NOMO-1 treated with DMSO at 0.1 percent for 48 hours (cell line): ENCODE measurements at regions not wholly inside any gene's neighbourhood (a gene's known extent, or its start where the extent isn't known, plus 50 kb on each side); places are given as distances from the start of the nearest gene placed in this dataset.

ENCODE experiments used
- DNase-seq: peaks from one replicate; lab custom pipeline; 2025; ENCODE audit not compliant: unreplicated experiment; lab: John Stamatoyannopoulos, UW

GRCh38 chr2:16999347-17000183 is 333.9 kb upstream of the CYRIA start:
- DNase-seq: no peak

- DNase-seq: no peak
These were observed 312.7 kb upstream of the CYRIA start for GRCh38 chr2:16978301-16978700.

GRCh38 chr2:16974688-16975087 is 309.1 kb upstream of the CYRIA start:
- no peak for DNase-seq

- no peak for DNase-seq
These were observed 308.1 kb upstream of the CYRIA start for GRCh38 chr2:16973586-16974286.

- no peak for DNase-seq
These were observed 306.6 kb upstream of the CYRIA start for GRCh38 chr2:16972276-16972675.

- no peak for DNase-seq
These were observed 306.1 kb upstream of the CYRIA start for GRCh38 chr2:16971722-16972234.

- peak; percentile 13 for DNase-seq
These were observed 305.3 kb upstream of the CYRIA start for GRCh38 chr2:16970948-16971347.

- DNase-seq: no peak
These were observed 296.9 kb upstream of the CYRIA start for GRCh38 chr2:16962505-16962904.

- DNase-seq: no peak
These were observed 294.9 kb upstream of the CYRIA start for GRCh38 chr2:16960579-16960978.

- DNase-seq: no peak
These were observed 292.6 kb upstream of the CYRIA start for GRCh38 chr2:16958266-16958665.

GRCh38 chr2:16952805-16953204 is 287.2 kb upstream of the CYRIA start:
- DNase-seq: no peak

GRCh38 chr2:16952368-16952767 is 286.7 kb upstream of the CYRIA start:
- DNase-seq: no peak

GRCh38 chr2:16950436-16950835 is 284.8 kb upstream of the CYRIA start:
- DNase-seq: no peak

- DNase-seq: no peak
These were observed 283.1 kb upstream of the CYRIA start for GRCh38 chr2:16948710-16949109.

- no peak for DNase-seq
These were observed 282.4 kb upstream of the CYRIA start for GRCh38 chr2:16948053-16948452.

- no peak for DNase-seq
These were observed 277.8 kb upstream of the CYRIA start for GRCh38 chr2:16943279-16943958.

- DNase-seq: no peak
These were observed 274.6 kb upstream of the CYRIA start for GRCh38 chr2:16940214-16940613.

- no peak for DNase-seq
These were observed 274.1 kb upstream of the CYRIA start for GRCh38 chr2:16939771-16940170.

GRCh38 chr2:16933355-16933754 is 267.7 kb upstream of the CYRIA start:
- DNase-seq: no peak

- no peak for DNase-seq
These were observed 267.2 kb upstream of the CYRIA start for GRCh38 chr2:16932826-16933225.

- DNase-seq: no peak
These were observed 265.8 kb upstream of the CYRIA start for GRCh38 chr2:16931441-16931840.

- no peak for DNase-seq
These were observed 261.8 kb upstream of the CYRIA start for GRCh38 chr2:16927398-16927797.
